Cerebellar cortex (tissue), 1 donor: ENCODE measurements at regions not wholly inside any gene's neighbourhood (a gene's known extent, or its start where the extent isn't known, plus 50 kb on each side); places are given as distances from the start of the nearest gene placed in this dataset.

Source experiments
- DNase-seq: peaks from one replicate; pipeline ENCODE4 v3.0.0-alpha.2; 2015; ENCODE audit warnings: low spot score

GRCh38 chr3:159937561-159938166, 51.0 kb upstream of the IL12A start:
- no peak for DNase-seq

GRCh38 chr3:159938714-159939113, 49.9 kb upstream of the IL12A start:
- DNase-seq, result no peak
